Kidney (tissue), 13 donors: ENCODE measurements at regions not wholly inside any gene's neighbourhood (a gene's known extent, or its start where the extent isn't known, plus 50 kb on each side); places are given as distances from the start of the nearest gene placed in this dataset.

Source experiments
- DNase-seq, 5 donors: peaks; one replicate each; pipeline ENCODE4 v3.0.0-alpha.2; 2013 to 2020
- FAIRE-seq: peaks from 2 replicates; lab custom pipeline; 2012; peaks lifted over from hg19 to GRCh38; lab: Jason Lieb, UNC
- H3K27ac ChIP-seq, 2 donors: one replicate each; pipeline ENCODE4 v1.7.0; 2013; ENCODE audit warnings: low read depth in 2 of 2, low read length in 2 of 2, inconsistent platforms in 1 of 2
- H3K27me3 ChIP-seq: one replicate; pipeline ENCODE4 v1.7.1; 2013; ENCODE audit warnings: low read length, inconsistent platforms; ENCODE audit not compliant: control insufficient read depth, insufficient read depth
- H3K36me3 ChIP-seq, 3 donors: one replicate each; pipeline versions ENCODE4 v1.7.0 to v1.7.1; 2013; ENCODE audit warnings: low read length in 3 of 3, control low read depth in 1 of 3, inconsistent platforms in 1 of 3; ENCODE audit not compliant: insufficient read depth in 3 of 3, control insufficient read depth in 2 of 3
- H3K4me1 ChIP-seq, 3 donors: one replicate each; pipeline versions ENCODE4 v1.7.0 to v1.7.1; 2013; ENCODE audit warnings: low read length in 3 of 3, inconsistent platforms in 1 of 3, low read depth in 1 of 3; ENCODE audit not compliant: control insufficient read depth in 2 of 3, insufficient read depth in 2 of 3
- H3K4me3 ChIP-seq, 3 donors: one replicate each; pipeline versions ENCODE4 v1.7.0 to v1.8.1; 2013; ENCODE audit warnings: low read length in 3 of 3, control low read depth in 1 of 3, inconsistent platforms in 1 of 3
- H3K9ac ChIP-seq, 3 donors: one replicate each; pipeline versions ENCODE4 v1.7.0 to v1.7.1; 2013; ENCODE audit warnings: low read length in 3 of 3, control low read depth in 1 of 3, inconsistent platforms in 1 of 3
- H3K9me3 ChIP-seq, 3 donors: one replicate each; pipeline versions ENCODE4 v1.7.0 to v1.7.1; 2013; ENCODE audit warnings: low read length in 3 of 3, control low read depth in 1 of 3, inconsistent platforms in 1 of 3; ENCODE audit not compliant: control insufficient read depth in 2 of 3, insufficient read depth in 1 of 3
- intact Hi-C: fragments of 100-400 bp; cut with DNase I; formaldehyde crosslinking; loops from one replicate; pipeline ENCODE4 v1.11.1; 2022
- TF ChIP-seq, protein P1 (sequence below): IDR thresholded peaks from 3 replicates; pipeline ENCODE4 v1.5.1; 2012; ENCODE audit warnings: mild to moderate bottlenecking, moderate library complexity, borderline replicate concordance; ENCODE audit not compliant: insufficient read depth; ENCODE audit errors: extremely low read depth
- donor health status: control.
- donor health status: control.
- donor health status: control.
- donor health status: control.
- donor health status: control.
- donor health status: DM: yes; HTN: yes; CAD: no.
- donor health status: Normal renal cell carcinoma (clear cell type).

DNA sequence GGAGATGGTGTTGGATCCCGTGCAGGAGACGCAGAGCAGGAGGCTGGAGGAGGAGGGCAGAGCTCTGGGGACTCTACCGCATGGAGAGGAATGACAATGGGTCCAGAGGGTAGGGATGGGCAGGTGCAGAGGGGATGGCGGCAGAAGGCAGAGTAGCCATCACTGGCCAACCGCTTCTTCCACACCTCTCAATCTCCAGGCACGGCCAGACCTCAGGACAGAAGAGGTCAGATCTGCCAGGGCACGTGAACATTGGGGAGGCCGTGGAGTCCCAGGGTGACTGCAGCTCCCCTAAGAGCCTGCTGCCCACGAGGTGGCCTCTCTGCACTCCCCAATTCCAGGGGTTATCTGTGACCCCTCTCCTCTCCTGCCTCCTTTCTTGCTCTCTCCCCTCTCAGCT lies 162.7 kb upstream of the HDAC4 start:
- H3K27ac ChIP-seq, result no peak overlapping the region
- H3K9me3 ChIP-seq, result no peaks in the 10 kb centered on the region
- TF ChIP-seq, protein P1, sequence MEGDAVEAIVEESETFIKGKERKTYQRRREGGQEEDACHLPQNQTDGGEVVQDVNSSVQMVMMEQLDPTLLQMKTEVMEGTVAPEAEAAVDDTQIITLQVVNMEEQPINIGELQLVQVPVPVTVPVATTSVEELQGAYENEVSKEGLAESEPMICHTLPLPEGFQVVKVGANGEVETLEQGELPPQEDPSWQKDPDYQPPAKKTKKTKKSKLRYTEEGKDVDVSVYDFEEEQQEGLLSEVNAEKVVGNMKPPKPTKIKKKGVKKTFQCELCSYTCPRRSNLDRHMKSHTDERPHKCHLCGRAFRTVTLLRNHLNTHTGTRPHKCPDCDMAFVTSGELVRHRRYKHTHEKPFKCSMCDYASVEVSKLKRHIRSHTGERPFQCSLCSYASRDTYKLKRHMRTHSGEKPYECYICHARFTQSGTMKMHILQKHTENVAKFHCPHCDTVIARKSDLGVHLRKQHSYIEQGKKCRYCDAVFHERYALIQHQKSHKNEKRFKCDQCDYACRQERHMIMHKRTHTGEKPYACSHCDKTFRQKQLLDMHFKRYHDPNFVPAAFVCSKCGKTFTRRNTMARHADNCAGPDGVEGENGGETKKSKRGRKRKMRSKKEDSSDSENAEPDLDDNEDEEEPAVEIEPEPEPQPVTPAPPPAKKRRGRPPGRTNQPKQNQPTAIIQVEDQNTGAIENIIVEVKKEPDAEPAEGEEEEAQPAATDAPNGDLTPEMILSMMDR, result no peak
- H3K4me1 ChIP-seq, result peaks cover 0 to 9% (median 0%) of the 10 kb centered on the region in 3 donors
- peaks cover 2% of the 10 kb centered on the region for H3K27me3 ChIP-seq
- no peak overlapping the region for H3K9ac ChIP-seq
- FAIRE-seq (no peak), DNase-seq (peak in 1 of 5 donors; percentile 18)
- no peaks in the 10 kb centered on the region for H3K36me3 ChIP-seq
- H3K4me3 ChIP-seq, result no peak overlapping the region
- intact Hi-C loops, result no loop called here

DNA sequence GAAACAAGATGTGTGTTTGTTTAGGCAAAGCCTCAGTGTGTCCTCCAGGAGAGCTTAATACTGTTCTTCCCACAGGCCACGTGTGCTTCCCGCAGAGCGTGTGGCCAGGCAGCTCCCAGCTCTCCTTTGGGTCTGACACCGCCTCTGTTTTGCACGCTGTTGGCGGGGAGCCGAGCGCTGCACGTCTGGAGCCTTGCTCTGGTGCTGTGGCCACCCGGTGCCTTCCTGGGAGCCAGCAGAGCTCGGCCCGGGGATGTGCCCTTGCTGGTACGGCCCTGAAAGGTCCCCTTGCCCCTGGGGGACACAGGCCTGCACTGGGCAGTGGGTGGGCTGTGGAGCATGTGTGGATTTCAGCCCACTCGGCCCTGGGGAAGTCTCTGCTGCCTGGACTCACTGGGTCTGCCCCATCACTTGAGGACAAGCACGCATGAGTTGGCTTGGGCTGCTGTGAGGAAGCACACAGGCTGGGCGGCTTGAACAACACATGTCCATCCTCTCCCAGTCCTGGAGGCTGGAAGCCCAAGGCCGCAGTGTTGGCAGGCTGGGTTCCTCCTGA lies 160.7 kb upstream of the HDAC4 start:
- Histone ChIP-seq H3K9me3 (no peaks in the 10 kb centered on the region), H3K27me3 (peaks cover 2% of the 10 kb centered on the region), H3K4me1 (peaks cover 0 to 9% (median 0%) of the 10 kb centered on the region in 3 donors), H3K27ac (no peak overlapping the region), H3K9ac (no peak overlapping the region), H3K4me3 (no peak overlapping the region), H3K36me3 (no peaks in the 10 kb centered on the region)
- TF ChIP-seq, protein P1, result no peak
- intact Hi-C loops, result no loop called here
- DNase-seq (peak in 1 of 5 donors; percentile 24), FAIRE-seq (no peak)

DNA sequence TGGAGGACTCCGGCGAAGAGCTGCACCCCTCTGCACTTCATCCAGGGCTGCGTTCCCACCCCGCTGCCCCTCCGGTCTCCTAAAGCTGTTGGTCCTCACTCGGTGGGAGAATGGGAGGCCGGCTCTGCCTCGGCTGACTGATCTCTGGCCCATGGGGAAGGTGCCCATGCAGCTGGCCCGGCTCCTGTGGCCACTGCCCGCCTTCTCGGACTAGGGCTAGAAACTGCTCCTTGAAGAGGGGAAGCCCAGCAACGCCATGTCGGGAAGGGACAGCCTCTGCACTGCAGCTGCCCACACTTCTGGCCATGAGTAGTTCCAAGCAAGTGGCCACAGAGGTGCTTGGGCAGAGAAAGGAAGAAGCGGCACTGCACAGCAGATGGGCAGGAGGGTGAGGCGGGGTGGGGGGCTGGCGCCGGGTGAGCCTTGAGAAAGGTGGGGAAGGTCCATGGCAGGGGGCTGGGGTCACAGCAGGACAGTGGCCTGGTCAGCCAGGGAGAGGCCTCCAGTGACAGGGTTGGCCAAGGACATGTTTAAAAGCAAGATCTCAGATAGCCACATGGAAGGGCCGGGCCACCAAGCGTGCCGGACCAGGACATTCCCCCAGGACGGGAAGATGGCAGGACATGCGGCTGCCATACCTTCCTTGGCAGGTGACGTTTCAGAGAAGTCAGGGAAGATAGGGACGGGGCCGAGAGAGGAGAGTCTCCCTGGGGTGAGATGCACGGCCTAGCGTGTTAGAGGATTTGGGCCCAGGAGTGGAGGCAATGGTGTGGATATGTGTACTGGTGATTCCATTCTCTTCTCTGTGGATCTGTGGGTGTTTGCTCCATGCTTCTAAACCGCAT lies 158.8 kb upstream of the HDAC4 start:
- Histone ChIP-seq H3K9ac (no peak overlapping the region), H3K9me3 (no peaks in the 10 kb centered on the region), H3K27me3 (no peaks in the 10 kb centered on the region), H3K27ac (no peak overlapping the region), H3K4me1 (peaks cover 0 to 2% (median 0%) of the 10 kb centered on the region in 3 donors), H3K36me3 (no peaks in the 10 kb centered on the region), H3K4me3 (no peak overlapping the region)
- FAIRE-seq (no peak), DNase-seq (peak in 1 of 5 donors; percentile 24)
- TF ChIP-seq, protein P1, result no peak
- intact Hi-C loops, result no loop called here
